Endothelial cell of umbilical vein (primary cell): ENCODE measurements at regions not wholly inside any gene's neighbourhood (a gene's known extent, or its start where the extent isn't known, plus 50 kb on each side); places are given as distances from the start of the nearest gene placed in this dataset.

Experiments used
- BruUV-seq: library from RNA; stranded (reverse); fragments of 400-500 nt; replicated peaks from 2 replicates; lab custom pipeline; 2021; lab: Mats Ljungman, UMichigan
- CTCF ChIA-PET: fragments of 300-600, 350-600 bp; sonication (Branson Sonifier 250); formaldehyde crosslinking; loops from one replicate; lab custom pipeline; 2021; ENCODE audit warnings: antibody characterized with exemption, inconsistent platforms; lab: Charles Lee
- POLR2A ChIA-PET: fragments of 300-600, 350-600 bp; sonication (Branson Sonifier 250); formaldehyde crosslinking; loops from one replicate; lab custom pipeline; 2021; ENCODE audit warnings: antibody characterized with exemption, inconsistent platforms; lab: Charles Lee
- DNase-seq: peaks from one replicate; pipeline ENCODE4 v3.0.0-alpha.2; 2011; ENCODE audit warnings: low read depth, low spot score
- FAIRE-seq: peaks from 2 replicates; lab custom pipeline; 2011; peaks lifted over from hg19 to GRCh38; lab: Jason Lieb, UNC
- H2AFZ ChIP-seq: 2 replicates; pipeline ENCODE4 v1.6.0; 2012; ENCODE audit warnings: low read depth, low read length, control low read depth, inconsistent platforms
- H3K27ac ChIP-seq: 2 replicates; pipeline ENCODE4 v1.5.1; 2011; ENCODE audit warnings: low read depth, mild to moderate bottlenecking, control low read depth, low read length, moderate library complexity; ENCODE audit not compliant: insufficient read depth
- H3K27me3 ChIP-seq, 2 experiments: 2 replicates each; pipeline versions ENCODE4 v1.6.0 to v1.6.1; 2011; ENCODE audit warnings: low read length in 2 of 2, mixed read lengths in 1 of 2; ENCODE audit not compliant: control insufficient read depth in 2 of 2, insufficient read depth in 2 of 2
- H3K36me3 ChIP-seq, 2 experiments: 2 replicates in 1 of 2; 3 replicates in 1 of 2; pipeline ENCODE4 v1.5.1; 2011; ENCODE audit warnings: low read length in 2 of 2, mild to moderate bottlenecking in 1 of 2, moderate library complexity in 1 of 2; ENCODE audit not compliant: control insufficient read depth in 2 of 2, insufficient read depth in 2 of 2; ENCODE audit errors: extremely low read depth in 1 of 2
- H3K4me1 ChIP-seq: 3 replicates; pipeline ENCODE4 v1.5.1; 2011; ENCODE audit warnings: mild to moderate bottlenecking, low read length; ENCODE audit not compliant: control insufficient read depth, insufficient read depth; ENCODE audit errors: extremely low read depth
- H3K4me2 ChIP-seq: 2 replicates; pipeline ENCODE4 v1.6.1; 2011; ENCODE audit warnings: low read length, control low read depth, mixed read lengths; ENCODE audit not compliant: insufficient read depth
- H3K4me3 ChIP-seq, 3 experiments: fragments of 200-600 bp in 1 of 3; sonication (generic), shearing (Covaris generic) in 1 of 3; replicated peaks in 1 of 3; 2 replicates each; pipeline ENCODE4 v1.5.1; 2011 to 2016; ENCODE audit warnings: control low read depth in 3 of 3, low read length in 3 of 3, mild to moderate bottlenecking in 2 of 3, inconsistent platforms in 1 of 3, low read depth in 1 of 3, moderate library complexity in 1 of 3; ENCODE audit not compliant: insufficient read depth in 1 of 3
- H3K79me2 ChIP-seq: 2 replicates; pipeline ENCODE4 v1.6.0; 2012; ENCODE audit warnings: low read length, inconsistent platforms; ENCODE audit not compliant: control insufficient read depth, insufficient read depth
- H3K9ac ChIP-seq: replicated peaks from 2 replicates; pipeline ENCODE3; 2011; ENCODE audit warnings: low read length, control low read depth; ENCODE audit not compliant: insufficient read depth; ENCODE audit errors: extremely low read depth
- H3K9me1 ChIP-seq: replicated peaks from 3 replicates; pipeline ENCODE4 v1.6.0; 2011; ENCODE audit warnings: mild to moderate bottlenecking, low read length; ENCODE audit not compliant: control insufficient read depth, insufficient read depth; ENCODE audit errors: extremely low read depth
- H3K9me3 ChIP-seq: replicated peaks from 2 replicates; pipeline ENCODE4 v1.5.1; 2012; ENCODE audit warnings: low read length, inconsistent platforms; ENCODE audit not compliant: control insufficient read depth, insufficient read depth
- H4K20me1 ChIP-seq: replicated peaks from 2 replicates; pipeline ENCODE3; 2011; ENCODE audit warnings: mild to moderate bottlenecking, low read length; ENCODE audit not compliant: control insufficient read depth, insufficient read depth; ENCODE audit errors: extremely low read depth
- EZH2 ChIP-seq: IDR thresholded peaks from 2 replicates; pipeline ENCODE4 v1.6.1; 2012; ENCODE audit warnings: borderline replicate concordance, low read depth, mild to moderate bottlenecking, moderate library complexity, low read length, inconsistent platforms; ENCODE audit not compliant: severe bottlenecking
- FOS ChIP-seq: IDR thresholded peaks from 2 replicates; pipeline ENCODE4 v1.6.1; 2011; ENCODE audit warnings: mild to moderate bottlenecking, low read length, moderate library complexity, borderline replicate concordance; ENCODE audit not compliant: insufficient read depth
- JUN ChIP-seq: IDR thresholded peaks from 2 replicates; pipeline ENCODE4 v1.6.1; 2011; ENCODE audit warnings: borderline replicate concordance, low read depth; ENCODE audit not compliant: insufficient read length, insufficient read depth
- POLR2A ChIP-seq: IDR thresholded peaks from 2 replicates; pipeline ENCODE4 v1.6.1; 2012; ENCODE audit warnings: low read depth, mild to moderate bottlenecking, control low read depth, low read length
- POLR2AphosphoS5 ChIP-seq: IDR thresholded peaks from 2 replicates; pipeline ENCODE4 v1.6.1; 2012; ENCODE audit warnings: low read depth, mild to moderate bottlenecking, control low read depth, low read length, moderate library complexity; ENCODE audit not compliant: insufficient read depth
- dilution Hi-C: fragments of 300-500 bp; cut with MboI; formaldehyde crosslinking; loops from one replicate; pipeline ENCODE4 v1.15.0; 2019; ENCODE audit warnings: low sequenced_read_pairs; ENCODE audit not compliant: extremely low pct_ligation_motif_present
- intact Hi-C: fragments of 100-400 bp; cut with micrococcal nuclease; formaldehyde crosslinking; loops from one replicate; pipeline ENCODE4 v1.10.0; 2022
- TF ChIP-seq, protein P1 (sequence below), 2 donors: IDR thresholded peaks; 1 replicate in 1 of 2; 2 replicates in 1 of 2; pipeline ENCODE4 v1.5.1; 2011; ENCODE audit warnings: low read length in 2 of 2, mild to moderate bottlenecking in 2 of 2, moderate library complexity in 2 of 2, control low read depth in 1 of 2, inconsistent platforms in 1 of 2, low read depth in 1 of 2; ENCODE audit not compliant: insufficient read depth in 1 of 2; ENCODE audit errors: extremely low read depth in 1 of 2
- TF ChIP-seq, protein P2 (sequence below): IDR thresholded peaks from 2 replicates; pipeline ENCODE4 v1.6.1; 2011; ENCODE audit not compliant: insufficient read depth, insufficient read length

DNA sequence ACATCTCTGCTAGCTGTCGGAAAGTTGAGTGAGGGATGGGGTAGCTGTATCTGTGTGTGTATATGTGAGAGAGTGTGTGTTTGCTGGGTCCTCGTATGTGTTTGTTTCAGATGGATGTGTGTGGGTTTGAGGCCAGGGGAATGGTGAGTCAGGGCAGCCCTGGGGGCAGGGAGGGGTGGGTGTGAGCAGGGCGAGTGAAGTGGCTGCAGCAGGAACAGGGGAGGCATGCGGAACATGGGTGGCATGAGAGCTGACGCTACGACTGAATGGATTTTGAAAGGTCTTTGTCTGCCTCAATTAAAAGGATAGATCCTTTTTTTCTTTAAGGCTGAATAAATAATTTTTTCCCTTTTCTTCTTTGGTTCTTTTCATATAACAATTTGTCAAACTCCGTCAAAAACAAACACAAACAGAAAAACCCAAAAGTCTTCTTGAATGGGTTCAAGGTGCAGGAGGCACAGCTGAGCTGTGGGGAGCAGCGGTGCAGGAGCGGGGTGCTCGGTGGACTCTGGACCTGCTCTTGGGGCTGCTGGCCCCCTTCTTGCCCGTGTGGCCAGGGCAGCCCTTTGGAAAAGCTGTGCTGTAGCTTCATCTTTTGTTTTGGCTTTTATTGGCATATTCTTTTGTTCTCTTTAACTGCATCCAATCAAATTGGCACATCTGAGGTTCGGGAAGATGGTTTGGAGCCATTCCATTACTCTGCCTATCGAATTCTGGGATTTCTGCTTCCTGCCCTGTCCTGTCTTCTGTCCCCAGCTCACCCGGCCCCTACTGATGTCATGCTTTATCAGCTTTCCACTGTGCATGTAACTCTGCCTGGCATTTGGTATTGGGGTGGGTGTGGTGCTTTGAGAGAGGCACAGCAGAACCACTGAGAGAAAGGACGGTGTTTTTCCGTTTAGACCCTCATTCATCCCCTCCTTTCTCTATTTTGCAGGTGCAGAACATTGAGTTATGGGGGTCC, 80.1 kb downstream of the ADAMTS15 start:
- ChIA-PET POLR2A (no interaction called here), CTCF (interaction anchor here (0.7 to 1.0 kb wide), 3 partner anchors 10 to 334 kb away, joined by 3 read pairs; no protein-coding TSS in a partner anchor)
- BruUV-seq, result no TSS peak
- Histone ChIP-seq H3K9me1 (no peaks in the 10 kb centered on the region), H3K36me3 (no peaks in the 10 kb centered on the region), H3K79me2 (no peaks in the 10 kb centered on the region), H3K4me3 (no peak overlapping the region), H3K27me3 (no peaks in the 10 kb centered on the region), H2AFZ (no peak overlapping the region), H3K4me2 (no peak overlapping the region), H3K4me1 (peaks cover 11% of the 10 kb centered on the region), H3K27ac (no peak overlapping the region), H3K9me3 (no peaks in the 10 kb centered on the region), H3K9ac (no peak overlapping the region), H4K20me1 (no peaks in the 10 kb centered on the region)
- no peak for TF ChIP-seq JUN
- no peak for TF ChIP-seq POLR2A
- TF ChIP-seq EZH2, result no peak
- TF ChIP-seq, protein P1, sequence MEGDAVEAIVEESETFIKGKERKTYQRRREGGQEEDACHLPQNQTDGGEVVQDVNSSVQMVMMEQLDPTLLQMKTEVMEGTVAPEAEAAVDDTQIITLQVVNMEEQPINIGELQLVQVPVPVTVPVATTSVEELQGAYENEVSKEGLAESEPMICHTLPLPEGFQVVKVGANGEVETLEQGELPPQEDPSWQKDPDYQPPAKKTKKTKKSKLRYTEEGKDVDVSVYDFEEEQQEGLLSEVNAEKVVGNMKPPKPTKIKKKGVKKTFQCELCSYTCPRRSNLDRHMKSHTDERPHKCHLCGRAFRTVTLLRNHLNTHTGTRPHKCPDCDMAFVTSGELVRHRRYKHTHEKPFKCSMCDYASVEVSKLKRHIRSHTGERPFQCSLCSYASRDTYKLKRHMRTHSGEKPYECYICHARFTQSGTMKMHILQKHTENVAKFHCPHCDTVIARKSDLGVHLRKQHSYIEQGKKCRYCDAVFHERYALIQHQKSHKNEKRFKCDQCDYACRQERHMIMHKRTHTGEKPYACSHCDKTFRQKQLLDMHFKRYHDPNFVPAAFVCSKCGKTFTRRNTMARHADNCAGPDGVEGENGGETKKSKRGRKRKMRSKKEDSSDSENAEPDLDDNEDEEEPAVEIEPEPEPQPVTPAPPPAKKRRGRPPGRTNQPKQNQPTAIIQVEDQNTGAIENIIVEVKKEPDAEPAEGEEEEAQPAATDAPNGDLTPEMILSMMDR (IDR thresholded peaks at IDR 0.05; ENCODE audit: extremely low read depth in 1 of 2, insufficient read depth in 1 of 2, low read depth in 1 of 2, low read length in 2 of 2), result no peak
- TF ChIP-seq, protein P2, sequence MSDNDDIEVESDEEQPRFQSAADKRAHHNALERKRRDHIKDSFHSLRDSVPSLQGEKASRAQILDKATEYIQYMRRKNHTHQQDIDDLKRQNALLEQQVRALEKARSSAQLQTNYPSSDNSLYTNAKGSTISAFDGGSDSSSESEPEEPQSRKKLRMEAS, result no peak
- TF ChIP-seq POLR2AphosphoS5, result no peak
- TF ChIP-seq FOS, result no peak
- DNase-seq (no peak), FAIRE-seq (no peak)
- dilution Hi-C loops, result no loop called here
- intact Hi-C loops, result no loop called here
